Activated CD4-positive, alpha-beta T cell treated with anti-CD3 and anti-CD28 coated beads for 24 hours (primary cell): ENCODE measurements at regions not wholly inside any gene's neighbourhood (a gene's known extent, or its start where the extent isn't known, plus 50 kb on each side); places are given as distances from the start of the nearest gene placed in this dataset.
"Not testable (repeated sequence)": the region's sequence is repeated elsewhere in the genome, so short reads cannot be mapped to it uniquely, and the experiment has no call there.

Experiments
- DNase-seq, 2 donors: peaks; one replicate each; pipeline ENCODE4 v3.0.0-alpha.2; 2020; ENCODE audit warnings: low read depth in 2 of 2

DNA sequence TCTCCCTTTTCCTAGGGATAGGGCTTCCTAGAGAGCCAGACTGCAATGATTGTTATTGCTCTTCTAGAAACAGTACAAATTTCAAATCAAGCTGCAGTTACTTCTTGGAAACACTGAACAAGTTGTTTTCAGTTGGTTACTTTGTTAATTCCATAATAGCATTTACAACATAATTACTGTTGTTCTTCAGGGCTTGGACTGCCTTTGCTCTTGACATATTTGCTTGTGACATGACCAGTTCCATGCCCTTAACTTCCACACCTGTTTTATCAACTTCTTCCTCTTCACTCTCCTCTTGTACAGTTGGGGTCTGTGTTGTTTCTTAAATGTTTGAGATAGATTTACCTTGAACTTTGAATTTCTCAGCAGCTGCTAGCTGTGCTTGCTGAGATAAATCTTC, 104.4 kb downstream of the SEC23IP start:
- no peak for DNase-seq

DNA sequence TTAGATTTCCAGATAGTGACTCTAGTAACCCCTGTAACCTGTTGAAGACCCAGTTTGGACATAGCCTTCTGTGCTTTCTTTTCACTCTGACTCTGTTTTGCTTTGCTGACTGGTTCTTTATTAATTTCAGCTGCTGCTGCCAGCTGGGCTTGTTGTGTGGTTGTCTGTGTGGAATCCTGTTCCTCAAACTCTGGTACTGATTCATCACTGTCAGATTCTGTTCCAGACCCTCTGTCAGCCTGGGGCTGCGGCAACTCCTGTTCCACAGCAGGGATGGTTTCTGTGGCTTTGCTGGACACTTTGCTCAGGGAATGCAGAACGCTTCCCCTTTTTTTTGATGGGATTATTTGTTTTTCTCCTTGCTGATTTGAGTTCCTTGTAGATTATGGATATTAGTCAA, 104.9 kb downstream of the SEC23IP start:
- DNase-seq, result no peak

DNA sequence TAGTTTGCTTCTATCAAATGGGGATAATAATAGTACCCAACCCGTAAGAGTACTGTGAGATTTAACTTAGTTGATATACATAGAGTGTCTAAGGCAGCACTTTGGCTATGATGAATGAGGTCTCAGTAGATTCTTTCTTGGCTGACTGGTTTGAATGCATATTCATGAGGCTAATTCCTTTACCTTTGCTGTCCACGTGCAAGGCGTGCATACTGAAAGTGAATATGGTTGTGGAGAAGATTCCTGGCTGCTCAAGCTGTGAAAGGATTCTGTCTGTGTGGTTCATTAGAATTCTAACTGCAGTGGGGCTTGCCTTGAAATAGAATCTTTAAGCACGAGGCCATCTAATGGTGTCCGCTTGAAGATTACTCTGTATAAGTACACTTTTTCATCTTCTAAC, 110.3 kb downstream of the SEC23IP start:
- DNase-seq, result no peak

DNA sequence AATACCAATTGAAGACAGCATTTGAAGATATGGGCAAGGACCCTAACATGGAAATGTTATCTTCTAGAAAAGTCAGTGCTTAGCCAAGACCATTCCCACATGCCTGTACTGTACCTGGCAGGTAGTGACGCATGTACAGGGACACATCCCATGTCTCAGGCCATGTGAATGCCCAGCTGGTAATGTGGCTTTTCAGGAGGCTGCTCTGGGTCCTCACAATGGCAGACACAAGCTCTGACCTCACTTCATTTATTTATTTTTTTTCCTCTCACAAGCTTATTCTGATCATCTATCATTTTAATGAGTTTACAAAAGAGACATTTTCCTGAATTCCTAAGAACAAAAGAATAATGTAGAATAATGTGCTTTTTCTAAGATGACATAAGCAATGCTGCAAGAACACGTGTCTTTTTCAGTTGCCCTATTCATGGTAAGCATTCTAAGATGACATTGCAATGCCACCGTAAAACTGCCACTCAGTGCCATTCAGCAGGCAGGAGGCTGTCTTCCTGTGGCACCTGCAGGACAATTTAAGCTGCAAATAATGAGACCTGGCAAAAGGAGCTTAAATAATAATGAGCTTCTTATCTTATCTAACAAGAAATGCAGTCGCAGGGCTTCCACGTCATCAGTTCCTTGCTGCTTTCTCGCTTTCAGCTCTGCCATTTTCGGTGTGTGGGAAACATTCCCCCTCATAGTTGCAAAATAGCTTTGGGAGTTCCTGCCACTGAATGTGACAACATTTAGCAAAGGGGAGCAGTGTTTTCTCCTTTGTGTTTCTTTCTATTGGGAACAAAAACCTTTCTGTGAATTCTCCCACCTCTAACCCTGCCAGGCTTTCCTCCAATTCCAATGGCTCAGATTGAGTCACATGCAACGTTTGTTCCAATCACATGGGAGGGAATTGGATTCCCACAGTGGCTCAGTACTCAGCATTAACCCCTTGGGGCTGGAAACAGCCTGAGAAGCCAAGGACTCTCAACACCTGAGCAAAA, 113.0 kb downstream of the SEC23IP start:
- DNase-seq, result no peak

DNA sequence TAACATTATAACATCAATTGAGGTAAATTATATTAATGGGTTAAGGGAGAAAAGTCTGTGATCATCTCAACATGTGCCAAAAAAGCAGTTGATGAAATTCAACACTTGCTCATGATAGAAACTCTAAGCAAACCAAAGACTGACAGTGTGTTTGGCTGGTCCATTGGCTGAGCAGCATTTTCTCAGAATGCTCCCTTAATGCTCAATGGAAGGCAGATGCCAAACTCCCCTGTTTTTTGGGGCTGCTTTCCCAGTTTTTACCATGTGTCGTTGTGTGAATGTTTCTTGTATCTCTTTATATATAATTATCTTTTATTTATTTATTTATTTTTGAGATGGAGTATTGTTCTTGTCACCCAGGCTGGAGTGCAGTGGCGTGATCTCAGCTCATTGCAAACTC, 114.7 kb downstream of the SEC23IP start:
- no peak for DNase-seq

DNA sequence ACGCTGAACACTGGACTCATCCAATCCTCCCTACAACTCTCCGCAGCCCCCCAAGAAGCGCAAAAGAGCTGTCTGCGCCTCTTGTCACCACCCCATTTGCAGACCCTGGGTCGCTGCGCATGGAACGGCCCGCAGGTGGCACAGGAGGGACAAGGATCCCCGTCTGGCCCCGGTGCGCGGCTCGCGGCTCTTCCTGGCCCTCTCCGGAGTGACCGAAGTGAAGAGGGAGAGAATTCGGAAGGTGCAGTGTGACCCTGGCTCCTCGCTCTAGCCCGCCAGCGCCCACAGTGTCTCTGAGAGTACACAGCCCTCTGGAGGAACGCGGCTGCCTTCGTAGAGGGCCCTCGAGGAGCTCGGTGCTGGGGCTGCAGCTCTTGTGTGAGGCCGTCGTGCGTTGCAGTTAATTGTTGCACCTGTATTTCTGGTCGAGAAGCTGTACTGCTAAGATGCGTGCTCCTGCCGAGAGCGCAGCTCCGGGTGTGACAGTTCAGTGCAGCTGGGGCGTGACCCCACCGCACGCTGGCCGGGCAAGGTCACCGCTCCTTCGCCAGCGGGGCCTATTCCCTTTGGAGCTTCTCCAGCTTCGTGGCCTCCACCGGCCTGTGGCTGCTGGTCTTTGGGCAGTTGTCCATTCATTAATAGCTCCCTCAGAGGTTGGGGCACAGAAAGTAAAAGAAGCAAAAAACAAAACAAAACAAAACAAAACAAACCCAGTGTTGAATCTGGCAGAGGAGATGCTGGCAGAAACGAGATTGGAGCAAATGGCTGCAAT, 119.0 kb downstream of the SEC23IP start:
- no peak for DNase-seq

DNA sequence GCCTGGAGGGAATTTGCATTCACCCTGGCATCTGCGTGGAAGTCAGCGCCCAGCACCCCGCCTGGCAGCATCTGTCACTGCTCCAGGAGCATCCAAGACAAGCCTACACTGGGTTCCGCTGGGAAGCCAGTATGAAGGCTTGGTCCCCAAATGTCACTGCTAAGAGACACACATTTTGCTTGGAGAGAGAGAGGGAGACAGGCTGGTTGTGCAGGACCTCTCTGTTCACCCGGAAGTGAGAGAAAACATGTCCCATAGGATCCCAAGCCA, 119.5 kb downstream of the SEC23IP start:
- DNase-seq, result no peak

DNA sequence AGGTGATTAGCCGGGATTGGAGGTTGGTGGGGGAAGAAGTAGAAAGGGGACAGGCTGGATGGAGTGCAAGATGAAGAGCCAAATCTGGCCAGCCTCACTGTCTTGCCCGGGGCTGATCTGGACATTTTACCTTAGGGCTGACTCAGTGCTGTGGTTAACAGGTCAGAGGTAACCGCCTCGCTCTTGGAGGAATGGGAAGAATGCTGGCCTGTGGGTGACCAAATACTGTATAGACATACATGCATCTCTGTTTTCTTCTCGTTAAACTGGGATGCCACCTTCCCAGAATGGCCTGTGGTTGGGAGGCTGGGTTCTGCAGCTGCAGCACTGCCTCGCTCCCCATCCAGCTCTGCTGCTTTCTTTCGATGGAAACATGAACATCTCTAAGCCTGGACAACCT, 120.0 kb downstream of the SEC23IP start:
- DNase-seq, result no peak

DNA sequence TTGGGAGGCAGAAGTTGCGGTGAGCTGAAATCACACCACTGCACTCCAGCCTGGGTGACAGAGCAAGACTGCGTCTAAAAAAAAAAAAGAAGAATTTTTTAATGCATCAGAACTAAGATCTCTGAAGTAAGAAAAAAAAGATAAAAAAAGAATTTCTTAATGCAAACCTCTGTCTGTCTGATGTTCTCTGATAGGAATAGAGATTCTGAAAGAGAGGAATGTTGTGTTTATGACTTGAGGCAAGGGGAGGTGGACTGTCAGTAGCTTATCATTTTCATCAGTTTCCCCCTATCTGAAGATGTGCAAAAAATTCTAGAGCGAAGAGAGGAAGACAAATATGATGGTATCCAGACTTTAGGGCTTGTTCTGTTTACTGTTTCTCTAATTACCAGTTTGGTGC, 121.5 kb downstream of the SEC23IP start:
- DNase-seq, result no peak

DNA sequence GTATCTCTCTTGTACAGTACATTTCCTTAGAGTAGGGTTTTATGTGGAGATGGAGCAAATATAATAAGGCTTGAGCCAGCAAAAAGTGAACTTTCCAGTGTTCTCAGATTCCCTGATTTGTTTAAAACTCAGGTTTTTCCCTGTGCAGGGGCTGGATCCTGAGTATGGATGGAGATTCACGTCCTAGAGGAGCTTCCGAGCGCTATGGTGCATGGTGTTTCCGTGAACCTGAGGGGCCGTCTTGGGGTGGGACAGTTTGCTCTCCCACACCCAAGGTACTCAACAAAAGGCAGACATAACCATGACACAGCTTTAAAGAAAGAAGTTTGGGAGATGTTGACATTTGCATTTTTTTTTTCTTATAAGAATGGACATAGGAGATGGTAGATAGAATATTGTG, 122.5 kb downstream of the SEC23IP start:
- DNase-seq, result no peak

DNA sequence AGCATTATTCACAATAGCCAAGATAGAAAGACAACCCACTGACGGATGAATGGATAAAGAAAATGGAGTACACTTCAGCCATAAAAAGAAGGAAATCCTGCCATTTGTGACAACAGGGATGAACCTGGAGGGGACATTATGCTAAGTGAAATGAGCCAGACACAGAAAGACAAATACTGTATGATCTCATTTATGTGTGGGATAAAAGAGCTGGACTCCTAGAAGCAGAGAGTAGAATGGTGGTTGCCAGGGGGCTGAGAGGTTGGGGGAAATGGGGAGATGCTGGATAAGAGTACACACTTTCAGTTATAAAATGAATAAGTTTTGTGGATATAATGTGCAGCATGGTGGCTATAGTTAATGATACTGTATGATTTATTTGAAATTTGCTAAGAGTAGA, 124.4 kb downstream of the SEC23IP start:
- DNase-seq, result no peak

DNA sequence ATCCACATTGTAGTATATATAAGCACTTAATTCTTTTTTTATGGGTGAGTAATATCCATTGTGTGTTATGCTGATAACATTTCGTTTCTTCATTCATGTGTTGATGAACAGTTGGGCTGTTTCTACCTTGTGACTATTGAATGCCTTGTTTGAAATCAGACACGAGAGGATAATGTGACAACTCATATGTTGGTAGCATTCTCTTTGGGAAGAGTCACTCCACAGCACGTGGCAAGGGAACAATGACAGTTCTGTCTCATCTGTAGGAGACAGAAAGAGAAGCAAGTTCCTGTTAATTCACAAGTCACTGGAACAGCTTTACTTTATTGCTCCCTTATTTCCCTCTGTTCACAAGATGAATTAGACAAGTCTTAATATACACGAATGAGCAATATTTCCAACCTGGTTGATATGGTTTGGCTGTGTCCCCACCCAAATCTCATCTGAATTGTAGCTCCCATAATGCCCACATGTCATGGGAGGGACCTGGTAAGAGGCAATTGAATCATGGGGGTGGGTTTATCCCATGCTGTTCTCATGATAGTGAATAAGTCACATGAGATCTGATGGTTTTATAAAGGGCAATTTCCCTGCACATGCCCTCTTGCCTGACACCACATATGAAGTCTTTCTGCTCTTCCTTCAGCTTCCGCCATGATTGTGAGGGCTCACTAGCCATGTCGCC, 125.3 kb downstream of the SEC23IP start:
- DNase-seq, result no peak

DNA sequence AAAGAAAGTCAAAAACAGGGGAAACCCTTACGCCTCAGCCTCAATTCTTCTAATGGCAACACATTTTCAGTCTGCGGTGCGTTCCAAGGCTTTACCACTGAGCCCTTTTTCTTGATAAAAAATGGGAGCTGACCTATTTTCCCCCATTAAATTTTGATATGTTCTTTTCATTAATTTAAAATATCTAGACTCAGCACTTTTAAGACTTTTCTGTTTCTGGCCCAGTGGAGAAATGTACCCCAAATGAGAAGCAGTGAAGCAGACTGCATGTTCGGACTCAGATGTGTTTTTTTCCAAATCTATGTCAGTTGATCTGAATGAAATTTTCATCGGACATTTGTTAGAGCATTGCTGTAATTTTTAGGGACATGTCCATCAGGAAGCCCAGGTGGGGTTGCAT, 126.2 kb downstream of the SEC23IP start:
- DNase-seq, result no peak

DNA sequence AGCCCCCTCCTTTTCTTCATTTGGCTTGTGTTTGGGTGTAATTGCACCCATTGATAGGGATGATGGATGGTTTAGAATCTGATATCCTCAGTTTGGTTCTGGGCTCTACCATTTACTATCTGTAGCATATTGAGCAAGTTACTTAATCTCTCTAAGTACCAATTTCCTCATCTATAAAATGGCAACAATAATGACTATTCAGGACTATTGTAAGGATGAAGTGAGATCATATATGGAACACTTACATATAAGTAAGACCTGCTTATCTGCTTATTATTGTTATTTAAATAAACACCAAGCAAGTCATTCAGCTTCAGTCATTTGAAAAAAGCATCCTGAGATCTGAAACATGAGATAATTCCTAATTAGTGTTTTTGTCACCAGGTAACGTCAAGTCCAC, 127.0 kb downstream of the SEC23IP start:
- DNase-seq, result no peak

DNA sequence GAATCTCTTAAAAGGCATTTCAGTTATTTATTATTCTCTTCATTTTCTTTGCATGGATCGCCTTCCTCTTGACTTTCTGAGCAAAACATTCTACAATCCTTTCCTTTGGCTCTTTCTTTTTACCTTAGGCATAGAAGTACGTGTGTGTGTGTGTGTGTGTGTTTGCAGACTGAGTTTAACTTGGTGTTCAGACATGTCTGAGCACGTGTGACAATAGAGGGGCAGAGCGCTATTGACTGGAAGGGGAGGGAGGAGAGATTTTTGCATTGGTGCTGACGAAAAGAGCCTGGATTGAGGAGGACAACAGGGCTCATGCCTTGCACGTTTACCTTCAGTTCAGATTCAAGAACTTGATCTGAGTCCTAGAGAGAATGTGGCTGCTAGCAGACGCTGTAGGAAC, 129.8 kb downstream of the SEC23IP start:
- DNase-seq, result no peak

DNA sequence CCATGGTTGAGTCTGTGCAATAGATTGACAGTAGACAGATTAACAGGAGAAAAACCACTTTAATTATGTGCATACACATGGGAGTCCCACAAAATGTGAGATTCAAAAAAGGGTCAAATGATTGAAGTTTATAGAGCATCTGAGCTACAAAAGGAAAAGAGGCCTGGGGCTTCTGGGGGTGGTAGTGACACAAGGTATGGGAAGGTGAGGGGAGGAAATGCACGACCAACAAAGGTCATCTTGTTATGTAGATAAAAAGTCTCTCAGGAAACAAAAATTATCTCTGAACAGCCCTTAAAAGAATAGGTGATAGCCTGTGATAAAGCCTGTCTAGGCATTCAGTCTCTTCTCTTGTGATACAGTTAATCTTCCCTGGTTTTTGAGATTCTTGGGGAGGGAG, 141.7 kb downstream of the SEC23IP start:
- DNase-seq, result no peak

DNA sequence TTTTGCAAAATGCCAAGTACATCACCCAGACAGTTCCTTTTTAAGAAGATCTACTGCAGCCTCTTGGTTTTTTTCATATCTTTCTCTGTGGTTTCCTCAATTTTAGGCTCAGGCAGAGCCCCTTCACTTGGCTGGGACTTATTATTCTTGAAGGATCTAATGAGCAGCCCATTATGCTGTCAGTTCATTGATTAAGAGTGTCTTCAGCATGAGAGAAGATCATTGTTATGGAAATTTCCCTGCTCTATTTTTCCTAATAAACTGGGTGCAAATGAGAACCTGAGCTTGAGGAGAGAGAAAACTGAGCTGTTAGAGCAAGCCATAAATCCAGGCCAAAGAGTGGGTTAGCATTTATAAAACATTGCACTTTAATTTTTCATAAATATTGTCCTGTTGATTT, 146.5 kb downstream of the SEC23IP start:
- no peak for DNase-seq

DNA sequence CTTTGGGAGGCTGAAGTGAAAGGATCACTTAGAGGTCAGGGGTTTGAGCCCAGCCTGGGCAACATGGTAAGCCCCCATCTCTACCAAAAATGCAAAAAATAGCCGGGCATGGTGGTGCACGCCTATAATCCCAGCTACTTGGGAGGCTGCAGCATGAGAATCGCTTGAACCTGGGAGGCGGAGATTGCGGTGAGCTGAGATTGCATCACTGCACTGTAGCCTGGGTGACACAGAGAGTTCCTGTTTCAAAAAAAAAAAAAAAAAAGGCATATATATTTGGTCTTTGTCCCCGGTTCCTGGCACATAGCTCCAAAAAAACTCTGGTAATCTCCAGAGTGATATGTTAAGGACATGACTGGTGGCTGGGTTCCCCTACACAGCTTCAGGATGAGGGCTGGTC, 147.3 kb downstream of the SEC23IP start:
- no peak for DNase-seq

DNA sequence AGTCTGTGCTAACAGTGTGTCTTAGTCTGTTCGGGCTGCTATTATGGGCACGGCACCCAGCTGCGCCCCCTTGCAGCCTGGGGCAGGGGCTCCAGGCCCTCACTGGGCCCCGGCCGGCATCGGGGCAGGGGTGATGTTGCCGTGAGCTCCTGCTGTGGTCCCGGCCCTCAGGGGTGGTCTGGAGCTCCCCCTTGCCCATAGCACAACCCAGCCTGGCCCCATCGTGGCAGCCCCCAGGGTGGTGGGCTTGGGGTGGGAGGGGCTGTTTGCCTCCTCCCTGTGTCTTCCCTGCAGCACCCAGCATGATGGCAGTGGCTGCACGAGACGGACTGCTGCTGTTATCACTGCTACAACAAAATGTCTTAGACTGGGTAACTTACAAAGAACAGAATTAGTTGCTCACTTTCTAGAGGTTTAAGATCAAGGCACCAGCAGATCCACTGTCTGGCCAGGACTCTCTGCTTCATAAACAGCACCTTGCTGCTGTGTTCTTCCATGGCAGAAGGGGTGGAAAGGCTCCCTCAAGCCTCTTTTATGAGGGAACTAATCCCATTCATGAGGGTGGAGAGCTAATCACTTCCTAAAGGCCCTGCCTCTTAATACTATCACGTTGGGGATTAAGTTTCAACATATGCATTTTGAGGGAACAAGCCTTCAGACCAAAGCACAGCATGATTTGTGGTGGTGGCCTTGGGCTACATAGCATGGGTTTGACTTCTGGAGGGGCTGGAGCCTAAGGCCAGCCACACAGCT, 149.5 kb downstream of the SEC23IP start:
- DNase-seq, result no peak

DNA sequence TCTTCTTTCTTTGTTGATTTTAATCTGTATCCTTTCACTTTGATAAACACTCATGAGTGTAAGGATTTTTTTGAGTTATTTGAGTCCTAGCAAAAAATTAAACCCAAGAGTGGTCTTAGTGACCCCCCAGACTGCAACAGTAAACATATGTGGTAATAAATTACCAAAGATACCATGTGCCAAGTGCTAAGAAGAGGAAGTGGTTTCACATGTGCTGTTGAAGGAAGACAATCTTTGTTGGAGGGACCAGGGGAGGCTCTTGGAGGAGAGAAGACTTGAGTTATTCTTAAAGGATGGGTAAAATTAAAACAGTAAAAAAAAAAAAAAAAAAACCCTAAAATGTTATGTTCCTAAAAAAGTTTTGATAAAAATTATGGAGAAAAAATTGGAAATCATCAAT, 150.2 kb downstream of the SEC23IP start:
- no peak for DNase-seq

DNA sequence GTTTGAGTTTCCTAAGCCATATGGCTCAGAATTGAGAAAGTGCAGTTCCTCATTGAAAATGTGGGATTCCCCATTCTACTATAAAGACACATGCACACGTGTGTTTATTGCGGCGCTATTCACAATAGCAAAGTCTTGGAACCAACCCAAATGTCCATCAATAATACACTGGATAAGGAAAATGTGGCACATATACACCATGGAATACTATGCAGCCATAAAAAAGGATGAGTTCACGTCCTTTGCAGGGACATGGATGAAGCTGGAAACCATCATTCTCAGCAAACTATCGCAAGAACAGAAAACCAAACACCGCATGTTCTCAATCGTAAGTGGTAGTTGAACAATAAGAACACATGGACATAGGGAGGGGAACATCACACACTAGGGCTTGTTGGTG, 154.8 kb downstream of the SEC23IP start:
- not testable (repeated sequence) for DNase-seq

DNA sequence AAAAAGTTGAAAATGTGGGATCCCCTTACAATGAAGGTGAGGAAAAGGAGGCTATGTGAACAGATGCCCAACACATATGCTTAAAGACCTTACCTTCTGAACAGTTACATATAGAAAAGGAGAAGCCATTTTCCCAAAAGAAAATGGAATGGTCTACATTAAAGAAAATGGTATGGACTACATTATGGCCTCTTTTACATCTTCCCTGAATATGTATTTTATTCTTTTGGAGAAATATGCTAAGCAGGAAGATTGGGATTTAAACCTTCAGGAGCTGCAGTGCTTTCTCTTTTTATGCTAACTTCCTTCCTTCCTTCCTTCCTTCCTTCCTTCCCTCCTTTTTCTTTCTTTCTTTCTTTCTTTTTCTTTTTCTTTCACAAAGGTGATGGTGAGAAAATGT, 155.4 kb downstream of the SEC23IP start:
- no peak for DNase-seq
